Neural cell (in vitro differentiated cells): ENCODE measurements at regions not wholly inside any gene's neighbourhood (a gene's known extent, or its start where the extent isn't known, plus 50 kb on each side); places are given as distances from the start of the nearest gene placed in this dataset.

Source experiments
- H2AFZ ChIP-seq: fragments of 200-600, 300-800 bp; sonication (generic), shearing (Covaris generic); 2 replicates; pipeline ENCODE4 v1.6.0; 2014; ENCODE audit warnings: low read depth, mild to moderate bottlenecking, antibody characterized with exemption, low read length, moderate library complexity
- H3F3A ChIP-seq: fragments of 200-600 bp; shearing (Covaris generic); 2 replicates; pipeline ENCODE4 v1.6.1; 2016; ENCODE audit warnings: mild to moderate bottlenecking, moderate library complexity, mixed read lengths, antibody characterized with exemption, low read length; ENCODE audit not compliant: insufficient read depth, poor library complexity, severe bottlenecking
- H3K27ac ChIP-seq: fragments of 200-600, 300-800 bp; sonication (generic), shearing (Covaris generic); 2 replicates; pipeline ENCODE4 v1.5.1; 2014; ENCODE audit warnings: mild to moderate bottlenecking, low read length, moderate library complexity
- H3K27me3 ChIP-seq: fragments of 300-800, 200-600 bp; sonication (generic), shearing (Covaris generic); 2 replicates; pipeline ENCODE4 v1.6.0; 2014; ENCODE audit warnings: mild to moderate bottlenecking, low read depth, low read length, moderate library complexity; ENCODE audit not compliant: insufficient read depth
- H3K36me3 ChIP-seq: fragments of 300-800, 200-600 bp; sonication (generic), shearing (Covaris generic); 2 replicates; pipeline ENCODE4 v1.5.1; 2014; ENCODE audit warnings: mild to moderate bottlenecking, antibody characterized with exemption, low read length, moderate library complexity; ENCODE audit not compliant: insufficient read depth
- H3K4me2 ChIP-seq: fragments of 300-800, 200-600 bp; sonication (generic), shearing (Covaris generic); 2 replicates; pipeline ENCODE4 v1.6.0; 2014; ENCODE audit warnings: mild to moderate bottlenecking, low read length
- H3K4me3 ChIP-seq: fragments of 300-800, 200-600 bp; sonication (generic), shearing (Covaris generic); 2 replicates; pipeline ENCODE4 v1.5.1; 2014; ENCODE audit warnings: mild to moderate bottlenecking, low read length, moderate library complexity
- H3K79me2 ChIP-seq: fragments of 200-600 bp; shearing (Covaris generic); replicated peaks from 2 replicates; pipeline ENCODE4 v1.6.0; 2014; ENCODE audit warnings: mild to moderate bottlenecking, low read length, moderate library complexity; ENCODE audit not compliant: insufficient read depth
- H3K9ac ChIP-seq: fragments of 300-800, 200-600 bp; sonication (generic), shearing (Covaris generic); 2 replicates; pipeline ENCODE4 v1.6.1; 2016; ENCODE audit warnings: mild to moderate bottlenecking, low read length, mixed read lengths
- H3K9me2 ChIP-seq: fragments of 200-600 bp; shearing (Covaris generic); 2 replicates; pipeline ENCODE4 v1.6.1; 2016; ENCODE audit warnings: mild to moderate bottlenecking, low read length, mixed read lengths; ENCODE audit not compliant: insufficient read depth
- H3K9me3 ChIP-seq: fragments of 200-600, 300-800 bp; sonication (generic), shearing (Covaris generic); 2 replicates; pipeline ENCODE4 v1.6.1; 2016; ENCODE audit warnings: mild to moderate bottlenecking, mixed run types, low read length, moderate library complexity, mixed read lengths
- H4K20me1 ChIP-seq: fragments of 200-600 bp; shearing (Covaris generic); 2 replicates; pipeline ENCODE4 v1.6.1; 2016; ENCODE audit warnings: mild to moderate bottlenecking, mixed run types; ENCODE audit not compliant: insufficient read depth
- EP300 ChIP-seq: fragments of 450-650 bp; conservative IDR thresholded peaks from 2 replicates; pipeline ENCODE4 v1.6.1; 2014; ENCODE audit warnings: antibody characterized with exemption, mild to moderate bottlenecking, moderate library complexity; ENCODE audit not compliant: poor library complexity, severe bottlenecking
- EZH2 ChIP-seq: fragments of 200-600, 300-800 bp; shearing (Covaris generic), sonication (generic); IDR thresholded peaks from 2 replicates; pipeline ENCODE4 v1.6.1; 2014; ENCODE audit warnings: antibody characterized with exemption, low read length, borderline replicate concordance, mild to moderate bottlenecking; ENCODE audit not compliant: insufficient read depth, poor library complexity, severe bottlenecking
- MXI1 ChIP-seq: fragments of 450-650 bp; conservative IDR thresholded peaks from 2 replicates; pipeline ENCODE4 v1.6.1; 2014; ENCODE audit warnings: antibody characterized with exemption, mild to moderate bottlenecking; ENCODE audit not compliant: poor library complexity, severe bottlenecking
- POLR2AphosphoS5 ChIP-seq: IDR thresholded peaks from 2 replicates; pipeline ENCODE4 v1.6.1; 2012
- RAD21 ChIP-seq: fragments of 450-650 bp; conservative IDR thresholded peaks from 2 replicates; pipeline ENCODE4 v1.6.1; 2014; ENCODE audit warnings: antibody characterized with exemption, mild to moderate bottlenecking, moderate library complexity
- SMC3 ChIP-seq: fragments of 450-650 bp; conservative IDR thresholded peaks from 2 replicates; pipeline ENCODE4 v1.6.1; 2014; ENCODE audit warnings: antibody characterized with exemption, mild to moderate bottlenecking, moderate library complexity; ENCODE audit not compliant: poor library complexity
- TAF1 ChIP-seq: IDR thresholded peaks from 2 replicates; pipeline ENCODE4 v1.6.1; 2012; ENCODE audit warnings: low read depth
- TF ChIP-seq, protein P1 (sequence below): fragments of 450-650 bp; IDR thresholded peaks from 2 replicates; pipeline ENCODE4 v1.5.1; 2014; ENCODE audit warnings: antibody characterized with exemption, mild to moderate bottlenecking, moderate library complexity; ENCODE audit not compliant: poor library complexity, severe bottlenecking
- TF ChIP-seq, protein P2 (sequence below): IDR thresholded peaks from 2 replicates; pipeline ENCODE4 v1.6.1; 2012; ENCODE audit warnings: borderline replicate concordance

DNA sequence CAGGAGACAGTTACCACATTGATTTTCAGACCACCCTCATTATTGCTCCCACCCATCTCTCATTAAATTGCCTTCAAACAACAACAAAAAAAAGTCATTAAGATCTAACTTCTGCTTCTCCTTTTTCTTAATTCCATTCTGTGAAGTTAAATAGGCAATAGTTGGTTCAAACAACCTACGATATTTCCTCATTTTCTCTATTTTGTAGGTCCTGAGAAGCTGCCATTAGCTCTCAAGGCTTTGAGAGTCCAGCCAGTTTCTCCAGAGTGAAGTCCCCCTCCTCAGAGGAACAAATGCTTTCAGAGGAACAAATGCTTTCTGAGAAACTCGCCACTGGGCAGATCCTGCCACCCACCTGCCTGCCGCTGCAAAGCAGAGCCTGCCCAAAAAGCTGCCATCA lies 125.6 kb downstream of the ETS2 start:
- no peaks in the 10 kb centered on the region for H3K36me3 ChIP-seq
- no peak for TF ChIP-seq EP300
- no peak for TF ChIP-seq RAD21
- TF ChIP-seq POLR2AphosphoS5: no peak
- TF ChIP-seq, protein P1, sequence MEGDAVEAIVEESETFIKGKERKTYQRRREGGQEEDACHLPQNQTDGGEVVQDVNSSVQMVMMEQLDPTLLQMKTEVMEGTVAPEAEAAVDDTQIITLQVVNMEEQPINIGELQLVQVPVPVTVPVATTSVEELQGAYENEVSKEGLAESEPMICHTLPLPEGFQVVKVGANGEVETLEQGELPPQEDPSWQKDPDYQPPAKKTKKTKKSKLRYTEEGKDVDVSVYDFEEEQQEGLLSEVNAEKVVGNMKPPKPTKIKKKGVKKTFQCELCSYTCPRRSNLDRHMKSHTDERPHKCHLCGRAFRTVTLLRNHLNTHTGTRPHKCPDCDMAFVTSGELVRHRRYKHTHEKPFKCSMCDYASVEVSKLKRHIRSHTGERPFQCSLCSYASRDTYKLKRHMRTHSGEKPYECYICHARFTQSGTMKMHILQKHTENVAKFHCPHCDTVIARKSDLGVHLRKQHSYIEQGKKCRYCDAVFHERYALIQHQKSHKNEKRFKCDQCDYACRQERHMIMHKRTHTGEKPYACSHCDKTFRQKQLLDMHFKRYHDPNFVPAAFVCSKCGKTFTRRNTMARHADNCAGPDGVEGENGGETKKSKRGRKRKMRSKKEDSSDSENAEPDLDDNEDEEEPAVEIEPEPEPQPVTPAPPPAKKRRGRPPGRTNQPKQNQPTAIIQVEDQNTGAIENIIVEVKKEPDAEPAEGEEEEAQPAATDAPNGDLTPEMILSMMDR: no peak
- no peak for TF ChIP-seq MXI1
- no peak for TF ChIP-seq SMC3
- H2AFZ ChIP-seq: no peak overlapping the region
- no peaks in the 10 kb centered on the region for H3K9me3 ChIP-seq
- no peaks in the 10 kb centered on the region for H4K20me1 ChIP-seq
- no peaks in the 10 kb centered on the region for H3F3A ChIP-seq
- H3K9ac ChIP-seq: no peak overlapping the region
- no peak overlapping the region for H3K4me2 ChIP-seq
- H3K9me2 ChIP-seq: no peaks in the 10 kb centered on the region
- no peaks in the 10 kb centered on the region for H3K79me2 ChIP-seq
- no peak overlapping the region for H3K27ac ChIP-seq
- no peak overlapping the region for H3K4me3 ChIP-seq
- H3K27me3 ChIP-seq: no peaks in the 10 kb centered on the region

DNA sequence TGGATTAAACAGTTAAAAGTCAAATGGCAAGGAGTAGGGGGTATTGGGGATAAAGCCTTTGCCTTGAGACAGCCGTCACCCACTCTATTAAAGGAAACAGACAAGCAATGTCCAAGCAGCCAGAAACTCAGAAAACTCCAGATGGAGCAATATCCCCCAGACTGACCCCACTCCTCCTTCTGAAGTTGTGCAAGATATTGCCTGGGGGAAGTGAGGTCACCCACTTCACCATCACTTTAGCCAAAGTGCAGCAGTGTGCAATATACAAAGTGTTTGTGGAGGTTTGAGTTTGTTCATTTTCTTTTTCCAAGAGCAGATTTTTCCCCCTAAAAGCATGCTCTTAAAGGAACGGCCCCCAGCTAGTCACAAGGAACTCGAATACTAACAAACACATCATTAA lies 125.1 kb downstream of the ETS2 start:
- Histone ChIP-seq H3K36me3 (no peaks in the 10 kb centered on the region), H3K27ac (no peak overlapping the region), H3K79me2 (no peaks in the 10 kb centered on the region), H3K9ac (no peak overlapping the region), H3K27me3 (no peaks in the 10 kb centered on the region), H3K4me2 (no peak overlapping the region), H4K20me1 (no peaks in the 10 kb centered on the region), H3K9me2 (no peaks in the 10 kb centered on the region), H3K4me3 (no peak overlapping the region), H2AFZ (no peak overlapping the region), H3K9me3 (no peaks in the 10 kb centered on the region), H3F3A (no peaks in the 10 kb centered on the region)
- TF ChIP-seq POLR2AphosphoS5 (no peak), SMC3 (no peak), TAF1 (no peak), EP300 (no peak), RAD21 (no peak), EZH2 (no peak)
- TF ChIP-seq, protein P2, sequence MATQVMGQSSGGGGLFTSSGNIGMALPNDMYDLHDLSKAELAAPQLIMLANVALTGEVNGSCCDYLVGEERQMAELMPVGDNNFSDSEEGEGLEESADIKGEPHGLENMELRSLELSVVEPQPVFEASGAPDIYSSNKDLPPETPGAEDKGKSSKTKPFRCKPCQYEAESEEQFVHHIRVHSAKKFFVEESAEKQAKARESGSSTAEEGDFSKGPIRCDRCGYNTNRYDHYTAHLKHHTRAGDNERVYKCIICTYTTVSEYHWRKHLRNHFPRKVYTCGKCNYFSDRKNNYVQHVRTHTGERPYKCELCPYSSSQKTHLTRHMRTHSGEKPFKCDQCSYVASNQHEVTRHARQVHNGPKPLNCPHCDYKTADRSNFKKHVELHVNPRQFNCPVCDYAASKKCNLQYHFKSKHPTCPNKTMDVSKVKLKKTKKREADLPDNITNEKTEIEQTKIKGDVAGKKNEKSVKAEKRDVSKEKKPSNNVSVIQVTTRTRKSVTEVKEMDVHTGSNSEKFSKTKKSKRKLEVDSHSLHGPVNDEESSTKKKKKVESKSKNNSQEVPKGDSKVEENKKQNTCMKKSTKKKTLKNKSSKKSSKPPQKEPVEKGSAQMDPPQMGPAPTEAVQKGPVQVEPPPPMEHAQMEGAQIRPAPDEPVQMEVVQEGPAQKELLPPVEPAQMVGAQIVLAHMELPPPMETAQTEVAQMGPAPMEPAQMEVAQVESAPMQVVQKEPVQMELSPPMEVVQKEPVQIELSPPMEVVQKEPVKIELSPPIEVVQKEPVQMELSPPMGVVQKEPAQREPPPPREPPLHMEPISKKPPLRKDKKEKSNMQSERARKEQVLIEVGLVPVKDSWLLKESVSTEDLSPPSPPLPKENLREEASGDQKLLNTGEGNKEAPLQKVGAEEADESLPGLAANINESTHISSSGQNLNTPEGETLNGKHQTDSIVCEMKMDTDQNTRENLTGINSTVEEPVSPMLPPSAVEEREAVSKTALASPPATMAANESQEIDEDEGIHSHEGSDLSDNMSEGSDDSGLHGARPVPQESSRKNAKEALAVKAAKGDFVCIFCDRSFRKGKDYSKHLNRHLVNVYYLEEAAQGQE: no peak
- TF ChIP-seq, protein P1: no peak
